Thymus (tissue), 11 donors: ENCODE measurements at regions not wholly inside any gene's neighbourhood (a gene's known extent, or its start where the extent isn't known, plus 50 kb on each side); places are given as distances from the start of the nearest gene placed in this dataset.

ENCODE experiments used
- DNase-seq, 9 donors: peaks; one replicate each; pipeline ENCODE4 v3.0.0-alpha.2; 2013; ENCODE audit warnings: low spot score in 9 of 9, low read depth in 6 of 9, missing footprints in 1 of 9
- H3K27ac ChIP-seq, 2 donors: one replicate each; pipeline ENCODE4 v1.5.1; 2013; ENCODE audit warnings: control low read depth in 1 of 2, low read depth in 1 of 2, low read length in 1 of 2, mild to moderate bottlenecking in 1 of 2, moderate library complexity in 1 of 2
- H3K27me3 ChIP-seq, 2 donors: one replicate each; pipeline ENCODE4 v1.5.1; 2013; ENCODE audit warnings: low read length in 1 of 2; ENCODE audit not compliant: control insufficient read depth in 2 of 2, insufficient read depth in 1 of 2
- H3K36me3 ChIP-seq, 2 donors: one replicate each; pipeline ENCODE4 v1.5.1; 2013; ENCODE audit warnings: low read length in 1 of 2, mild to moderate bottlenecking in 1 of 2, moderate library complexity in 1 of 2; ENCODE audit not compliant: control insufficient read depth in 2 of 2, insufficient read depth in 2 of 2
- H3K4me1 ChIP-seq, 2 donors: one replicate each; pipeline ENCODE4 v1.5.1; 2013; ENCODE audit warnings: low read length in 2 of 2; ENCODE audit not compliant: control insufficient read depth in 2 of 2, insufficient read depth in 2 of 2
- H3K4me3 ChIP-seq, 2 donors: one replicate each; pipeline ENCODE4 v1.5.1; 2013; ENCODE audit warnings: low read length in 2 of 2, control low read depth in 1 of 2, mild to moderate bottlenecking in 1 of 2
- H3K9me3 ChIP-seq, 2 donors: one replicate each; pipeline ENCODE4 v1.5.1; 2013; ENCODE audit warnings: low read length in 1 of 2, mild to moderate bottlenecking in 1 of 2; ENCODE audit not compliant: control insufficient read depth in 2 of 2, insufficient read depth in 1 of 2
- WGBS: extraction: QIAGEN DNeasy Blood & Tissue Kit; methylation state at CpG from one replicate; pipeline ENCODE4 v1.1.7; 2013; 5-methylcytosine and 5-hydroxymethylcytosine counted together
- donor health status: healthy.

DNA sequence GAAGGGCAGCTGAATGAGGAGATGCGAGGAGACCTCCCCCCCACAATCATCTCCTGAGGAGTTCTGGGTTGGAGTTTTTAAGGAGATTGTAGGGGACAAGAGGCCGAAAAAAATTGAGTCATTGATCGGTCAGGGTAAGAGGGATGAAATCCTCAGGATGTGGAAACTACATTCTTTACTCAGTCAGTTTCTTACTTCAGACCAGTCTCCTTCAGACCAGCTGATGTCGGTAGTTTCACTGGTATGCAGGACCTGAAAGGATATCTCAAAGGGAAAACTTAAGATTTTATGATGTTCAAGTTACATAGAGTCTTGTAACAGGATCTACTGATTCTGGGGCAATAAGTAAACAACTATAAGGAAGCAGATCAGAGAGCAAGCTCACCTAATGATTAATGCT, 51.7 kb upstream of the RFXAP start:
- DNase-seq, result no peak
- no peaks in the 10 kb centered on the region for H3K27me3 ChIP-seq
- 98% methylated on average over 4 of the region's 4 CpGs for WGBS
- no peak overlapping the region for H3K4me3 ChIP-seq
- H3K4me1 ChIP-seq, result no peaks in the 10 kb centered on the region
- no peaks in the 10 kb centered on the region for H3K9me3 ChIP-seq
- H3K27ac ChIP-seq, result no peak overlapping the region
- H3K36me3 ChIP-seq, result no peaks in the 10 kb centered on the region

DNA sequence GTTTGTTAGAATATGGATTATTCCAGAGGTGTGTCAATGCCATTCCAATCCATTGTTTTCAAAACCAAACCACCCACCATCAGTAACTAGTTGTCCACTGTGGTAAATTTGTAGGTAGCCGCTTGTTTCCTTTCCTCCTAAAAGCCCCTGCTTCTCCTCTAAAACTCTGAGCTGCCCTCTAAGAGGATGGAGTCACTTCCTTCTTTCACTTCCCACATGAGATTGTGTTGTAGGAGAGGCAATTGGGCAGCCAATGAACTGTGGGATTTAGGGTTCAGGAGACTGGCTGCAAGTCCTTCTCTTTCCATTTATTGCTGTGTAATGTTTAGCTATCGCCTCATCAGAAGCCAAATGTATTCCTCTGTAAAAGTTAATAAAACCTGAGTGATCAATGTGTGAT, 49.9 kb upstream of the RFXAP start:
- Histone ChIP-seq H3K27me3 (no peaks in the 10 kb centered on the region), H3K9me3 (no peaks in the 10 kb centered on the region), H3K27ac (no peak overlapping the region), H3K4me1 (no peaks in the 10 kb centered on the region), H3K4me3 (no peak overlapping the region), H3K36me3 (no peaks in the 10 kb centered on the region)
- DNase-seq, result peak in 1 of 9 donors; percentile 1
- 92% methylated on average over 2 of the region's 2 CpGs for WGBS
